ENCODE measurements at regions not wholly inside any gene's neighbourhood (a gene's known extent, or its start where the extent isn't known, plus 50 kb on each side); places are given as distances from the start of the nearest gene placed in this dataset.
"Not testable (repeated sequence)": the region's sequence is repeated elsewhere in the genome, so short reads cannot be mapped to it uniquely, and the experiment has no call there.

GRCh38 chr5:108505608-108506007 lies 123.7 kb upstream of the FBXL17 start:
- no peak overlapping the region for H3K27ac ChIP-seq
- intact Hi-C loops (cut with DNase I; ENCODE audit: low total_unique reads): no loop called here
- H3K9me3 ChIP-seq: peaks cover 2 to 10% (median 3%) of the 10 kb centered on the region in 3 donors
- H3K27me3 ChIP-seq: no peaks in the 10 kb centered on the region
- no peaks in the 10 kb centered on the region for H3K4me1 ChIP-seq
- no peaks in the 10 kb centered on the region for H3K36me3 ChIP-seq
- no peak overlapping the region for H3K4me3 ChIP-seq
- DNase-seq: no peak
- no peak for TF ChIP-seq CTCF (IDR thresholded peaks at IDR 0.05)

GRCh38 chr5:108504974-108505373 lies 123.1 kb upstream of the FBXL17 start:
- no peaks in the 10 kb centered on the region for H3K36me3 ChIP-seq
- H3K9me3 ChIP-seq: peaks cover 2 to 16% (median 9%) of the 10 kb centered on the region in 3 donors
- no peaks in the 10 kb centered on the region for H3K4me1 ChIP-seq
- intact Hi-C loops (cut with DNase I; ENCODE audit: low total_unique reads): no loop called here
- H3K27ac ChIP-seq: no peak overlapping the region
- H3K27me3 ChIP-seq: no peaks in the 10 kb centered on the region
- no peak overlapping the region for H3K4me3 ChIP-seq
- no peak for TF ChIP-seq CTCF (IDR thresholded peaks at IDR 0.05)
- no peak for DNase-seq

DNA sequence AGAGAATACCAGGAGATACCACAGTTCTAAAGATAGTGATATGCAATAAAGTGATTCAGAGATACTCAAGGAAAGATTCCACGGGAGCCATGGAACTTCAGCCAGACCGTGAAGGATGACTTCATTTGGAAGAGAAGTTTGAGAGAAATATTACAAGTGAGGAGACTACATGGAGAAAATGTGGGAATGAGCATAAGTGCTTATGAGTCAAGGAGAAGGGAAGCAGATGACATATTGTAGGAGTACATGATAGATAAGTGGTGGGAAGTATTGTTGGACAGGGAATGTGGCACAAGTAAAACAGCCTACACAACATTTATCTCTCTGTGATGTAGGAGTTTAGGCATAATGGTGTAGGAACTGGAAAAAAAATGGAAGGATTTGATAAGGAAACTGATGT lies 122.1 kb upstream of the FBXL17 start:
- Histone ChIP-seq H3K27ac (no peak overlapping the region), H3K4me3 (no peak overlapping the region), H3K4me1 (no peaks in the 10 kb centered on the region), H3K9me3 (peaks cover 2 to 20% (median 10%) of the 10 kb centered on the region in 3 donors), H3K27me3 (no peaks in the 10 kb centered on the region), H3K36me3 (no peaks in the 10 kb centered on the region)
- no peak for TF ChIP-seq CTCF (IDR thresholded peaks at IDR 0.05)
- DNase-seq: no peak
- intact Hi-C loops (cut with DNase I; ENCODE audit: low total_unique reads): no loop called here

DNA sequence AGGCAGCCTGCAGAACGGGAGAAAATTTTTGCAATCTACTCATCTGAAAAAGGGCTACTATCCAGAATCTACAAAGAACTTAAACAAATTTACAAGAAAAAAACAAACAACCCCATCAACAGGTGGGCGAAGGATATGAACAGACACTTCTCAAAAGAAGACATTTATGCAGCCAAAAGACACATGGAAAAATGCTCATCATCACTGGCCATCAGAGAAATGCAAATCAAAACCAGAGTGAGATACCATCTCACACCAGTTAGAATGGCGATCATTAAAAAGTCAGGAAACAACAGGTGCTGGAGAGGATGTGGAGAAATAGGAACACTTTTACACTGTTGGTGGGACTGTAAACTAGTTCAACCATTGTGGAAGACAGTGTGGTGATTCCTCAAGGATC lies 113.7 kb upstream of the FBXL17 start:
- H3K4me1 ChIP-seq; H3K27me3 ChIP-seq; intact Hi-C loops (cut with DNase I; ENCODE audit: low total_unique reads); DNase-seq; H3K4me3 ChIP-seq; H3K27ac ChIP-seq; H3K36me3 ChIP-seq; H3K9me3 ChIP-seq: not testable (repeated sequence)

- Histone ChIP-seq H3K4me3 (no peak overlapping the region), H3K4me1 (no peaks in the 10 kb centered on the region), H3K9me3 (no peaks in the 10 kb centered on the region), H3K27me3 (no peaks in the 10 kb centered on the region), H3K27ac (no peak overlapping the region), H3K36me3 (no peaks in the 10 kb centered on the region)
- DNase-seq: no peak
- intact Hi-C loops (cut with DNase I; ENCODE audit: low total_unique reads): no loop called here
- no peak for TF ChIP-seq CTCF (IDR thresholded peaks at IDR 0.05)
These were observed 106.1 kb upstream of the FBXL17 start for GRCh38 chr5:108487951-108488350.

- intact Hi-C loops (cut with DNase I; ENCODE audit: low total_unique reads): no loop called here
- Histone ChIP-seq H3K27ac (no peak overlapping the region), H3K4me3 (no peak overlapping the region), H3K4me1 (no peaks in the 10 kb centered on the region), H3K9me3 (no peaks in the 10 kb centered on the region), H3K27me3 (no peaks in the 10 kb centered on the region), H3K36me3 (no peaks in the 10 kb centered on the region)
- DNase-seq: no peak
- no peak for TF ChIP-seq CTCF (IDR thresholded peaks at IDR 0.05)
These were observed 102.1 kb upstream of the FBXL17 start for GRCh38 chr5:108484035-108484434.

All from tibial artery (tissue), 4 donors.